Stomach (tissue), 4 donors: ENCODE measurements at regions not wholly inside any gene's neighbourhood (a gene's known extent, or its start where the extent isn't known, plus 50 kb on each side); places are given as distances from the start of the nearest gene placed in this dataset.

ENCODE experiments used
- POLR2A ChIP-seq, 4 donors: fragments of 450-650 bp; IDR thresholded peaks; one replicate each; pipeline ENCODE4 v1.6.1; 2016; ENCODE audit warnings: antibody characterized with exemption in 4 of 4, control low read depth in 2 of 4, mild to moderate bottlenecking in 1 of 4, moderate library complexity in 1 of 4
- POLR2AphosphoS5 ChIP-seq, 3 donors: sonication (generic); formaldehyde crosslinking; IDR thresholded peaks; one replicate each; pipeline ENCODE4 v1.6.1; 2016; ENCODE audit warnings: antibody characterized with exemption in 3 of 3
- TF ChIP-seq, protein P1 (sequence below), 7 experiments: fragments of 450-650 bp in 4 of 7; fragments of 200-600 bp in 3 of 7; sonication (generic) in 3 of 7; IDR thresholded peaks; one replicate each; pipeline ENCODE4 v1.5.1; 2016 to 2019; ENCODE audit warnings: antibody characterized with exemption in 7 of 7, control low read depth in 2 of 7, mild to moderate bottlenecking in 1 of 7

DNA sequence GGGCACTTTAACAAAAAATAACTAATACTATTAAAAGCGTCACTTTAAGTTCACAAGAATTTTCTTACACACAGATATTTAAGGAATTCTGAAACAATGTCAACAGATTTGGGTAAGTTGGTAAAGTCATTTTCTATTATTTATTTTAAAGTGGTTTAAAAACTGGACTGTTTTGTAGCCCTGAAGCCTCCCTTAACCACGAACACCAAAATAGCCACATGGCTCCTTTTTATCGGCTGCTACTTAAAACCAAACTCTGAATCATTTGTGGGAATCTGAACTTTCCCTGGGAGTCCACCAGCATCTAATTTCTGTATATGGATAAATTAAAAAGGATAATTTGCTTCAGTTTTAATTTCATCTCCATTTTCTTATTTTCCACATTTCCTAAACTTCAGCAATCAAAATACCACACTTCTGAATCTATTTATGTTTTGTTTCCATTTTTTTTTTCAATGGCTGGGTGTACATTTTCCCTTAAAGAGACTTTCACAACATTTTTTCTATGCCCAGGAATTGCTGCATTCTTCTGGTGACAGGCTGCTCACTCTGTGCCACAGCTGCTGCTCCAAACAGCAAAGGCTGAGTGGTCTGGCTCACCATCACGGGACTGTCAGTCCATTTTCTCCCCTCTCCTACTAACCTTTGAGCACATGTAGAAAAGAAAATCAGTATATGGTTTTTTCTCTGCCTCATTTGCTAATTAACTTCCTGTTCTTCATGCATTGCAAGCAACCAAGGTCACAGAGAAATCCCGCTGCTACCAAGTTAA, 255.5 kb upstream of the KCNJ16 start:
- TF ChIP-seq, protein P1, sequence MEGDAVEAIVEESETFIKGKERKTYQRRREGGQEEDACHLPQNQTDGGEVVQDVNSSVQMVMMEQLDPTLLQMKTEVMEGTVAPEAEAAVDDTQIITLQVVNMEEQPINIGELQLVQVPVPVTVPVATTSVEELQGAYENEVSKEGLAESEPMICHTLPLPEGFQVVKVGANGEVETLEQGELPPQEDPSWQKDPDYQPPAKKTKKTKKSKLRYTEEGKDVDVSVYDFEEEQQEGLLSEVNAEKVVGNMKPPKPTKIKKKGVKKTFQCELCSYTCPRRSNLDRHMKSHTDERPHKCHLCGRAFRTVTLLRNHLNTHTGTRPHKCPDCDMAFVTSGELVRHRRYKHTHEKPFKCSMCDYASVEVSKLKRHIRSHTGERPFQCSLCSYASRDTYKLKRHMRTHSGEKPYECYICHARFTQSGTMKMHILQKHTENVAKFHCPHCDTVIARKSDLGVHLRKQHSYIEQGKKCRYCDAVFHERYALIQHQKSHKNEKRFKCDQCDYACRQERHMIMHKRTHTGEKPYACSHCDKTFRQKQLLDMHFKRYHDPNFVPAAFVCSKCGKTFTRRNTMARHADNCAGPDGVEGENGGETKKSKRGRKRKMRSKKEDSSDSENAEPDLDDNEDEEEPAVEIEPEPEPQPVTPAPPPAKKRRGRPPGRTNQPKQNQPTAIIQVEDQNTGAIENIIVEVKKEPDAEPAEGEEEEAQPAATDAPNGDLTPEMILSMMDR (IDR thresholded peaks at IDR 0.05) = no peak
- TF ChIP-seq POLR2AphosphoS5 (IDR thresholded peaks at IDR 0.05) = no peak
- TF ChIP-seq POLR2A (IDR thresholded peaks at IDR 0.05) = no peak
